ENCODE measurements at regions not wholly inside any gene's neighbourhood (a gene's known extent, or its start where the extent isn't known, plus 50 kb on each side); places are given as distances from the start of the nearest gene placed in this dataset.
"Not testable (repeated sequence)": the region's sequence is repeated elsewhere in the genome, so short reads cannot be mapped to it uniquely, and the experiment has no call there.

- H3K36me3 Mint-ChIP-seq; H3K27ac ChIP-seq (ENCODE audit: insufficient read depth, low read length, poor library complexity, severe bottlenecking); H3K4me1 ChIP-seq (ENCODE audit: control insufficient read depth, insufficient read depth, low read length, poor library complexity, severe bottlenecking); H3K27ac Mint-ChIP-seq; ATAC-seq (ENCODE audit: low read depth in 2 of 2); H3K4me3 ChIP-seq (ENCODE audit: low read depth, low read length); H3K4me3 Mint-ChIP-seq; H3K36me3 ChIP-seq (ENCODE audit: control insufficient read depth, insufficient read depth, low read length); DNase-seq; H3K27me3 ChIP-seq (ENCODE audit: control insufficient read depth, insufficient read depth, low read length); H3K27me3 Mint-ChIP-seq; H3K4me1 Mint-ChIP-seq; H3K9me3 ChIP-seq (ENCODE audit: control insufficient read depth in 2 of 2, low read length in 2 of 2); H3K9me3 Mint-ChIP-seq: not testable (repeated sequence)
These were observed 484.5 kb upstream of the KLHL4 start for GRCh38 chrX:87033115-87033514.

- H3K9me3 Mint-ChIP-seq: peaks cover 0 to 9% (median 2%) of the 10 kb centered on the region in 7 donors
- Histone ChIP-seq H3K4me3 (ENCODE audit: low read depth, low read length) (no peak overlapping the region), H3K27ac (ENCODE audit: insufficient read depth, low read length, poor library complexity, severe bottlenecking) (no peak overlapping the region), H3K4me1 (ENCODE audit: control insufficient read depth, insufficient read depth, low read length, poor library complexity, severe bottlenecking) (no peaks in the 10 kb centered on the region), H3K9me3 (ENCODE audit: control insufficient read depth in 2 of 2, low read length in 2 of 2) (peaks cover 0 to 1% of the 10 kb centered on the region in 2 experiments), H3K27me3 (ENCODE audit: control insufficient read depth, insufficient read depth, low read length) (no peaks in the 10 kb centered on the region), H3K36me3 (ENCODE audit: control insufficient read depth, insufficient read depth, low read length) (no peaks in the 10 kb centered on the region)
- H3K27me3 Mint-ChIP-seq: no peaks in the 10 kb centered on the region
- DNase-seq (no peak), ATAC-seq (ENCODE audit: low read depth in 2 of 2) (no peak)
- no peaks in the 10 kb centered on the region for H3K36me3 Mint-ChIP-seq
- H3K4me3 Mint-ChIP-seq: no peak overlapping the region
- H3K27ac Mint-ChIP-seq: no peak overlapping the region
- no peaks in the 10 kb centered on the region for H3K4me1 Mint-ChIP-seq
These were observed 472.2 kb upstream of the KLHL4 start for GRCh38 chrX:87045352-87045751.

GRCh38 chrX:87049567-87049966 is 468.0 kb upstream of the KLHL4 start:
- Mint-ChIP-seq H3K9me3 (peaks cover 0 to 9% (median 2%) of the 10 kb centered on the region in 7 donors), H3K4me3 (no peak overlapping the region), H3K27me3 (no peaks in the 10 kb centered on the region), H3K4me1 (no peaks in the 10 kb centered on the region), H3K36me3 (no peaks in the 10 kb centered on the region), H3K27ac (no peak overlapping the region)
- ATAC-seq (ENCODE audit: low read depth in 2 of 2) (no peak), DNase-seq (no peak)
- no peak overlapping the region for H3K4me3 ChIP-seq (ENCODE audit: low read depth, low read length)
- no peak overlapping the region for H3K27ac ChIP-seq (ENCODE audit: insufficient read depth, low read length, poor library complexity, severe bottlenecking)
- peaks cover 0 to 1% of the 10 kb centered on the region in 2 experiments for H3K9me3 ChIP-seq (ENCODE audit: control insufficient read depth in 2 of 2, low read length in 2 of 2)
- no peaks in the 10 kb centered on the region for H3K4me1 ChIP-seq (ENCODE audit: control insufficient read depth, insufficient read depth, low read length, poor library complexity, severe bottlenecking)
- H3K27me3 ChIP-seq (ENCODE audit: control insufficient read depth, insufficient read depth, low read length): no peaks in the 10 kb centered on the region
- no peaks in the 10 kb centered on the region for H3K36me3 ChIP-seq (ENCODE audit: control insufficient read depth, insufficient read depth, low read length)

GRCh38 chrX:87063642-87064041 is 454.0 kb upstream of the KLHL4 start:
- no peak for ATAC-seq (ENCODE audit: low read depth in 2 of 2)

GRCh38 chrX:87064502-87064901 is 453.1 kb upstream of the KLHL4 start:
- H3K9me3 Mint-ChIP-seq: peaks cover 0 to 3% (median 0%) of the 10 kb centered on the region in 7 donors
- no peak overlapping the region for H3K4me3 Mint-ChIP-seq
- no peak overlapping the region for H3K27ac Mint-ChIP-seq
- H3K27me3 Mint-ChIP-seq: no peaks in the 10 kb centered on the region
- Histone ChIP-seq H3K4me3 (ENCODE audit: low read depth, low read length) (no peak overlapping the region), H3K36me3 (ENCODE audit: control insufficient read depth, insufficient read depth, low read length) (no peaks in the 10 kb centered on the region), H3K27ac (ENCODE audit: insufficient read depth, low read length, poor library complexity, severe bottlenecking) (no peak overlapping the region), H3K27me3 (ENCODE audit: control insufficient read depth, insufficient read depth, low read length) (no peaks in the 10 kb centered on the region), H3K4me1 (ENCODE audit: control insufficient read depth, insufficient read depth, low read length, poor library complexity, severe bottlenecking) (no peaks in the 10 kb centered on the region), H3K9me3 (ENCODE audit: control insufficient read depth in 2 of 2, low read length in 2 of 2) (no peaks in the 10 kb centered on the region)
- H3K36me3 Mint-ChIP-seq: no peaks in the 10 kb centered on the region
- H3K4me1 Mint-ChIP-seq: no peaks in the 10 kb centered on the region
- no peak for ATAC-seq (ENCODE audit: low read depth in 2 of 2)
- DNase-seq: no peak

More at GRCh38 chrX:87063642-87064041, 454.0 kb upstream of the KLHL4 start:
- no peaks in the 10 kb centered on the region for H3K36me3 Mint-ChIP-seq
- H3K9me3 Mint-ChIP-seq: no peaks in the 10 kb centered on the region
- no peaks in the 10 kb centered on the region for H3K4me1 Mint-ChIP-seq
- no peaks in the 10 kb centered on the region for H3K27me3 Mint-ChIP-seq
- no peak for DNase-seq
- H3K27ac ChIP-seq (ENCODE audit: insufficient read depth, low read length, poor library complexity, severe bottlenecking): no peak overlapping the region
- no peaks in the 10 kb centered on the region for H3K36me3 ChIP-seq (ENCODE audit: control insufficient read depth, insufficient read depth, low read length)
- H3K4me3 Mint-ChIP-seq: no peak overlapping the region
- H3K27me3 ChIP-seq (ENCODE audit: control insufficient read depth, insufficient read depth, low read length): no peaks in the 10 kb centered on the region
- H3K9me3 ChIP-seq (ENCODE audit: control insufficient read depth in 2 of 2, low read length in 2 of 2): no peaks in the 10 kb centered on the region
- no peaks in the 10 kb centered on the region for H3K4me1 ChIP-seq (ENCODE audit: control insufficient read depth, insufficient read depth, low read length, poor library complexity, severe bottlenecking)
- H3K27ac Mint-ChIP-seq: no peak overlapping the region
- H3K4me3 ChIP-seq (ENCODE audit: low read depth, low read length): no peak overlapping the region

- no peak overlapping the region for H3K4me3 Mint-ChIP-seq
- no peak overlapping the region for H3K27ac ChIP-seq (ENCODE audit: insufficient read depth, low read length, poor library complexity, severe bottlenecking)
- H3K27me3 Mint-ChIP-seq: no peaks in the 10 kb centered on the region
- H3K9me3 Mint-ChIP-seq: peaks cover 0 to 3% (median 2%) of the 10 kb centered on the region in 7 donors
- H3K36me3 Mint-ChIP-seq: no peaks in the 10 kb centered on the region
- no peak overlapping the region for H3K27ac Mint-ChIP-seq
- no peak for ATAC-seq (ENCODE audit: low read depth in 2 of 2)
- no peaks in the 10 kb centered on the region for H3K4me1 Mint-ChIP-seq
- H3K9me3 ChIP-seq (ENCODE audit: control insufficient read depth in 2 of 2, low read length in 2 of 2): no peaks in the 10 kb centered on the region
- no peaks in the 10 kb centered on the region for H3K36me3 ChIP-seq (ENCODE audit: control insufficient read depth, insufficient read depth, low read length)
- no peaks in the 10 kb centered on the region for H3K27me3 ChIP-seq (ENCODE audit: control insufficient read depth, insufficient read depth, low read length)
- DNase-seq: no peak
- no peak overlapping the region for H3K4me3 ChIP-seq (ENCODE audit: low read depth, low read length)
- H3K4me1 ChIP-seq (ENCODE audit: control insufficient read depth, insufficient read depth, low read length, poor library complexity, severe bottlenecking): no peaks in the 10 kb centered on the region
These were observed 449.7 kb upstream of the KLHL4 start for GRCh38 chrX:87067795-87068369.

GRCh38 chrX:87078231-87078630 is 439.4 kb upstream of the KLHL4 start:
- Mint-ChIP-seq H3K9me3 (peaks cover 0 to 6% (median 0%) of the 10 kb centered on the region in 7 donors), H3K4me3 (no peak overlapping the region), H3K4me1 (no peaks in the 10 kb centered on the region), H3K36me3 (no peaks in the 10 kb centered on the region), H3K27me3 (no peaks in the 10 kb centered on the region), H3K27ac (no peak overlapping the region)
- no peaks in the 10 kb centered on the region for H3K27me3 ChIP-seq (ENCODE audit: control insufficient read depth, insufficient read depth, low read length)
- no peak for ATAC-seq (ENCODE audit: low read depth in 2 of 2)
- H3K4me1 ChIP-seq (ENCODE audit: control insufficient read depth, insufficient read depth, low read length, poor library complexity, severe bottlenecking): no peaks in the 10 kb centered on the region
- H3K4me3 ChIP-seq (ENCODE audit: low read depth, low read length): no peak overlapping the region
- DNase-seq: no peak
- H3K36me3 ChIP-seq (ENCODE audit: control insufficient read depth, insufficient read depth, low read length): no peaks in the 10 kb centered on the region
- no peak overlapping the region for H3K27ac ChIP-seq (ENCODE audit: insufficient read depth, low read length, poor library complexity, severe bottlenecking)
- H3K9me3 ChIP-seq (ENCODE audit: control insufficient read depth in 2 of 2, low read length in 2 of 2): no peaks in the 10 kb centered on the region

- Histone ChIP-seq H3K36me3 (ENCODE audit: control insufficient read depth, insufficient read depth, low read length) (no peaks in the 10 kb centered on the region), H3K9me3 (ENCODE audit: control insufficient read depth in 2 of 2, low read length in 2 of 2) (no peaks in the 10 kb centered on the region), H3K27me3 (ENCODE audit: control insufficient read depth, insufficient read depth, low read length) (no peaks in the 10 kb centered on the region), H3K27ac (ENCODE audit: insufficient read depth, low read length, poor library complexity, severe bottlenecking) (no peak overlapping the region), H3K4me3 (ENCODE audit: low read depth, low read length) (no peak overlapping the region), H3K4me1 (ENCODE audit: control insufficient read depth, insufficient read depth, low read length, poor library complexity, severe bottlenecking) (no peaks in the 10 kb centered on the region)
- Mint-ChIP-seq H3K27me3 (no peaks in the 10 kb centered on the region), H3K4me1 (no peaks in the 10 kb centered on the region), H3K4me3 (no peak overlapping the region), H3K9me3 (peaks cover 0 to 5% (median 0%) of the 10 kb centered on the region in 7 donors), H3K36me3 (no peaks in the 10 kb centered on the region), H3K27ac (no peak overlapping the region)
- ATAC-seq (ENCODE audit: low read depth in 2 of 2): no peak
- DNase-seq: no peak
These were observed 419.1 kb upstream of the KLHL4 start for GRCh38 chrX:87098477-87098876.
